GM18907 (cell line): ENCODE measurements at regions not wholly inside any gene's neighbourhood (a gene's known extent, or its start where the extent isn't known, plus 50 kb on each side); places are given as distances from the start of the nearest gene placed in this dataset.

Experiments
- ATAC-seq: cut with Tn5 transposase; IDR thresholded peaks from one replicate; pipeline ENCODE4 v1.9.1; 2021; ENCODE audit warnings: mild to moderate bottlenecking, moderate library complexity; ENCODE audit not compliant: unreplicated experiment

DNA sequence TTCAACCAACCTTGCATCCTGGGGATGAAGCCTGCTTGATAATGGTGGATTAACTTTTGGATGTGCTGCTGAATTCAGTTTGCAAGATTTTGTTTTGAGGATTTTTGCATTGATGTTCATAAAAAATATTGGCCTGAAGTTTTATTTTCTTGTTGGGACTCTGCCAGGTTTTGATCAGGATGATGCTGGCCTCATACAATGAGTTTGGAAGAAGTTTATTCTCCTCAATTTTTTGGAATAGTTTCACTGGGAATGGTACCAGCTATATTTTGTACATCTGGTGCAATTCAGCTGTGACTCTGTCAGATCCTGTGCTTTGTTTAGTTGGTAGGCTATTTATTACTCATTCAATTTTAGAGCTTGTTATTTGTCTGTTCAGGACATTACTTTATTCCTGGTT, 340.3 kb upstream of the TRAM1L1 start:
- ATAC-seq = no peak

DNA sequence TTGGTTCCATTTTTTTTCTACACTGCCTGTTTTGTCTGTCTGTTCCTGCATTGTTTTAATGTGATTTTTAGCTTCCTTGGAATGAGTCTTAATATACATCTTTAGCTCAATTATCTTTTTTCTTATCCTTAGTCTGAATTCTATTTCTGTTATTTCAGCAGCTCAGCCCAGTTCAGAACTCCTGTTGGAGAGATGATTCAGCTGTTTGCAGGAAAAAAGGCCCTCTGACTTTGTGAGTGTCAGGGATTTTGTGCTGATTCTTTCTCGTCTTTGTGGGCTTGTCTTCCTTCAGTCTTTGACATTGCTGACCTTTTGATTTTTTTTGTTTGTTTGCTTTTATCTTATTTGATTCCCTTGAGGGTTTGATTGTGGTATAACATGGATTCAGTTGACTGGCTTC, 343.2 kb upstream of the TRAM1L1 start:
- ATAC-seq = no peak

DNA sequence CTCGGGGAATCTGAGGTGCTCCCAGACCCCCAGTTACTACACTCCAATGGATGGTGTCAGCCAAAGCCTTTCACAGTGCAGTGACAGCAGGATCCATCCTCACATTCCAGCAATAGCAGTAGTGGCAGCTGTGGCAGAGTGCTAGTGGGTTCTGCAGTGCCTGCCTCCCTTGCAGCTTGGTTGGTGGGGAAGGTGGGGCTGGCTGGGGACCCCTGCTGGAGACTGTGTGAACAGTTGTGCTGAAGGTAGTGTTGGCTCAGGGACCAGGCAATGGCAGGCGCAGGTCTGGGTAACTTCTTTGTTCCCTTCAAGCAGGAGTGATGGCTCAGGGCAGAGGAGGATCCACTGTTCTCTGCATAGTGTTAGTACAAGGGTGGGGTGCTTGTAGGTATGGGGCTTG, 343.7 kb upstream of the TRAM1L1 start:
- ATAC-seq = no peak

DNA sequence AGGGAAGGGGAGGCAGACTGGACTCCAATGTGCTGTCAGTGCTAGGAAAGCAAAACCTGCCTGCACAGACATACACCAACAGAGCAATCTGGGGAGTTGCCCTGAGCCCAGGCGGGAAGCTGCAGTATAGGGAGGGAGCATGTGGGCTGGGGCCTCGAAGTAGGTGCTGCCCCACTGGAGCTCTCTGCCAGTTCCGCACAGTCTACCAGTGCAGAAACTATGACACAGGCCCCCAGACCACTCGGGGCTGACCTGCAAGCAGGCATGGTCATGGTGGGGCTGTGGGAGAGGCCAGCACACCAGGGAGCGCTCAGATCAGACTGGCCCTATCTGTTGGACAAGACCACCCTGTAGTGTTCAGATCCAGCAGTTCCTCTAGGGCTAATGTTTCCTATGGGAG, 344.1 kb upstream of the TRAM1L1 start:
- no peak for ATAC-seq

DNA sequence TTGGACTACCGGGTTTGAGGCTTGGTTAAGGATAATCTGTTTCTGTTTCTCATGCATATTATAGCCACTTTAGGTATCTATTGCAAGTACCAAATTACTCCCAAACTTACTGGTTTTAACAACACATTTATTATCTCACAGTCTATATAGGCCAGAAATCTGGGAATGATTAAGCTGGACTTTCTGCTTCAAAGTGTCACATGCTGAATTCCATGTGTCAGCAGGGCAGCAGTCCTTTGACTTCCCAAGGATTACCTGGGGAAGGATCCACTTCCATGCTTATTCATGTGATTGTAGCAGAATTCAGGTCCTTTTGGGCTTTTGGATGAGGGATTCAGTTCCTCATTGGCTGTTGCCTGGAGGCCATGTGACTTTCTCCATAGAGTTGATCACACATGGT, 349.0 kb upstream of the TRAM1L1 start:
- no peak for ATAC-seq

DNA sequence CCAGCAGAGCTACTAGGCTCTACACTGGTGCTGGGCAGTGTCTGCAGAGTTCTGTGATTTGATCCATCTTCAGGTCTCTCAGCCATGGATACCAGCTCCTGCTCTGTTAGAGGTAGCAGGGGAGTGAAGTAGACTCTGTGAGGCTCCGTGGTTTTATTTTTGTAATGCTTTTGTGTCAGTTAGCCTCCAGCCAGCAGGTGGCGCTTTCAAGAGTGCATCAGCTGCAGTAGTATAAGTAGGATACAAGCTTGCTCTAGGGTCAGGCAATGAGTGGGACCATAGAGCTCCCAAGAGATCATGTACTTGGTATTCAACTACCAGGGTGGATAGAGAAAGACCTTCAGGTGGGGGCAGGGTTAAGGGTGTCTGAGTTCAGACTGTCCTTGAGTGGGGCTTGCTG, 362.5 kb upstream of the TRAM1L1 start:
- no peak for ATAC-seq

DNA sequence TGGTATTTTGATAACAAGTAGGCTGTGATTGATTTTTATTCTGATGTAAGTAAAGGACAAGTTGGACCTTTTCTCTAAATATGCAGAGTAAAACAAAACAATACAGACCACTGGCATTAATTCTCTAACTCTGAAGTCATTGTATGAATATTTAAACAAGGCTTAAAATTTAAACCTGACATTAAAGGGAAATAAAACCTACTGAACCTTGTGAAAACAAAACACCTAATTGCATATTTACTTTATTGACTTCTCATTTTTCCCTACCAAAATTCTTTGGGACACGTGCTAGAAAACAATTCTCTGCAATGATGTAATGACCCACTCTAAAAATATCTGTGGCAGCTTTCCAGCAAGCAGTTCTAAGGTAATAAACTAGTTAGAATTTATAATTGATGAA, 369.7 kb upstream of the TRAM1L1 start:
- no peak for ATAC-seq

DNA sequence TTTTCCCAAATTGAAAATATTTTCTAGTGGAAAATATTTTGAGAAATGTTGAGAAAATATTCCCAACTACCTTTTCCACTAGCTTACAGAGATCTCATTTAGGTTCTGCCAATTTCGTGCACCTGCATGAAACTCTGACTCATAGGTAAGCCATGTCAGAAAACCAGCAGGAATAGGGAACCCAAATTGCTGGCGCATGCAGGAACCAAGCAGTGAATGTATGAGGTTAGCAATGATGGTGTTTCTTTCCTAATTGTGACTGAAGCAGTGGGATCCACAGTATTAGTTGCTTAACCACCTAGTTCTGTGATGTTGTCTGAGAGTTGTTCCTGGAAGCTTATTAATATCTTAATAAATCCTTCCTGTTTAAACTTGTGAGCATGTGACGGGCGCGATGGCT, 381.0 kb upstream of the TRAM1L1 start:
- ATAC-seq = no peak

DNA sequence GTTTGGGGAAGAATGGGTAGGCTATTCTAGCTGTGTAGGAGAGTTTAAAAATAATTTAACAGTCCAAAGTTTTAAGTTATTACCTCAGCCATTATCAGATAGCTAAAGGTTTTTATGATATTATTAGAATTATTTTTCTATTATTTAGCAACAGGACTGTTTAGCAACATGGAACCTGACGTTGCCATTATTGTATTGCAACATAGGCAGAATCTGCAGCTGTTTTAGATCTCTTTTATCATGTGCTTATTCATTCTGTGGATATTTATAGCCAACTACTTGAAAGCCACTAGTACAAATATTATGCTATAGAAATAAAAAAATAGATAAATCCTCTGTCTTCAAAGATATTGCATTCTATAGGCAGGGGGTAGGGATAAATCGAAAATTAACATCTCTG, 382.0 kb upstream of the TRAM1L1 start:
- ATAC-seq = no peak

DNA sequence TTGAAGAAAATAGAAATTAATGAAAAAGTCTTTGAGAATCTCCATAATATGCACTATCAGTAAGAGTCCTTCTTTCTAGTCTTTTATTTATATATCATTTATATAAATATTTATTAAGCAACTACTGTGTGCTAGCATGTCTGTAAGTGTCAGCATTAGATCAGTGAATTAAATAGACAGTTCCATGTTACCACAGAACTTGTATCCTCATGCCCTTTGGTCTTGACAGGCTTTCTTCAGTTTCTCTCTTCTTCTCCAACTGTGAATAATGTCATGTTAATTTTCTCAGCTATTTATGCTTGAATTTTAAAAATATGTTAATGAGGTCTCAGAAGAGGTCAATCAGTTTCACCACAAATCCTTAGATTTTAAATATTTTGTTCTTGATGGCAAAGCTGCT, 389.6 kb upstream of the TRAM1L1 start:
- no peak for ATAC-seq

DNA sequence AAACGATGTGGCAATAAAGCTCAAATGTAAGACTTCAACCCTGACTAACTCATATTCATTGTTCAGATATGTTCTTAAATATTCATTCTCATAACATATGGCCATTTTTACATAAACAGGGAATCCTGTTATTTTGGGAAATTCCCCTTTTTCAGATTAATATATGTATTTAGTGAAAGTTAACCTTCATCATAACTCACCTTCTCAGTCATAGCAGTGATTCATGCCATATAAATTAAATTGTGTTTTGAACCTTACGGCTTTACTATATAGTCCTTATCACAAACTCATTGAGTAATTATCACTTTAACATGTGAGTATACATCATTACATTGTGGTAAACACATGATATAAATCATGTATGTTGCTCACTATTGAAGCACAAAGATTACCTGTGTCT, 392.5 kb upstream of the TRAM1L1 start:
- no peak for ATAC-seq

DNA sequence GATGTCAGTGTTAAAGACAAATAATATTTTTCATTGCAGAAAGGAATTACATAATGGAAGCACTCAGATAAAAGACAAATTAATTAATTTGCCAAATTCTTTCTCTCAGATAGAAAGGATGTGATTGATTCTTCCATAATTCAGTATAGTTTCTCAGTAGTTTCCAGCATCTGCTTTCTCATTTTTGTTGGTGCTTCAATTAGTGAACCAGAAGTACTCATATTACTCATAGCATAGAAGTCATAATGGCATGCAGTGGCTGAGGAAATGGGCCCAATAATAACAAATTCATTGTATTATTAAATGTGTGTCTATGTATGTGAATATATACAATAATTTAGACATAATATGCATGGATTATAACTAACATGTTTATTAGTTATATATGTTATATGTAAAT, 393.3 kb upstream of the TRAM1L1 start:
- no peak for ATAC-seq

DNA sequence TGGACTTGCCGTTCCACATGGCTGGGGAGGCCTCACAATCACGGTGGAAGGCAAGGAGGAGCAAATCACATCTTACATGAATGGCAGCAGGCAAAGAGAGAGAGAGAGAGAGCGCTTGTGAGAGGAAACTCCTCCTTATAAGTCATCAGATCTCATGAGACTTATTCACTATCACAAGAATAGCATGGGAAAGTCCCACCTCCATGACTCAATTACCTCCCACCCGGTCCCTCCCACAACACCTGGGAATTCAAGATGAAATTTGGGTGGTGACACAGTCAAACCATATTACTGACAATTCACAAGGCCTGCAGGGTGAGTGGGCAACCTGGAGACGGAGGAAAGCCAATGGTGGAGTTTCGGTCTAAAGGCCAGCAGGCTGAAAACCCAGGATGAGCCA, 394.3 kb upstream of the TRAM1L1 start:
- no peak for ATAC-seq

DNA sequence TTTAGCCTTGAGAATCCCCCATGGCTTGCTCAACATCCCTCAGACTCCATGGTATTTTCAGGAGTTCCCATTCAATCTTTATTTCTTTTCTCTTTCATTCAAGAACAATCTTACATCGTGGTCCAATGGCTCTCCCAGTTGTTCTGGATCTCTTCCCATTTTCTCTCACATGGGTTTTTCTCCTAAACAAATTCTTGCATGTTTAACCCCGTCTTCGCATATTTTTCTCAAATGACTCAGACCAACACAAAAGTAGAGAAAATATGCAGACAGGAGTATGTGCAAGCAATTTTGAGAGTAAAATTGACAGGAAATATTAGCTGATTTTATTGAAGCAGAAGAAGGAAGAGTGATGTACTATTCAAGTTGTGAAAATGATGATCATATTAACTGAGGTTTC, 396.4 kb upstream of the TRAM1L1 start:
- no peak for ATAC-seq

DNA sequence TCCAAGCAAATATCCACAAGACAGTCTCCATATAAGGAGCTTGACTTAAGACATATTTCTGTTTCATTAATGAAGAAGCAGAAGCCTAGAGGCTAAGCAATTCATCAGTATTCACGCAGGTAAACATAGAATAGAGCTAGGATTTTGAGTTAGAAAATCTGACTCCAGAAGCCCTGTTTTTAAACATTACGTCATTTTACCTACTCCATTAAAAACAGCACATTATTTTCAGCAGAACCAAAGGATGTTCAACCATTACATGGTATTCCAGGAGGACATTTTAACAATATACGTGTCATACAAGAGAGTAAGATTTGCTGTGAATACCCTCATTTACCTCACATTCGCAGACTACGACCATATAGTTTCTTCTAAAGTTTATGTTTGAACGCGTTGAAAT, 403.3 kb upstream of the TRAM1L1 start:
- ATAC-seq = no peak

DNA sequence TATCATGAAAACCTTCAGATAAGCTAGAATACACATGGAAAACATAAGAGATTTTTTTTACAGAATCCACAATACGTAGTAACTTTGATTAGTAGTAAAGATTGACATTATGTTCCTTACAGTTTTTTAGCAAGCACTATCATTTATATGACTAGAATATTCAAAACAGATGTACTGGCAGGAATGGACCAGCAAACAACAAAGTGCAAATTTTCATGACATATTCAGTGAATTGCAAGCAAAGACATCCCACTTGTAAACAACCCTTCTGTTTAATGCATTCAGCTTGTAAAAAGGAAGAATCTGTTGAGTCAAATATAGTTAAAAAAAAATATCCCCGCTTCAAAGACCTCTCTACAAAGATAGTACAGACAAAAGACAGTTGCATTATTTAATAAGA, 403.7 kb upstream of the TRAM1L1 start:
- ATAC-seq = no peak

DNA sequence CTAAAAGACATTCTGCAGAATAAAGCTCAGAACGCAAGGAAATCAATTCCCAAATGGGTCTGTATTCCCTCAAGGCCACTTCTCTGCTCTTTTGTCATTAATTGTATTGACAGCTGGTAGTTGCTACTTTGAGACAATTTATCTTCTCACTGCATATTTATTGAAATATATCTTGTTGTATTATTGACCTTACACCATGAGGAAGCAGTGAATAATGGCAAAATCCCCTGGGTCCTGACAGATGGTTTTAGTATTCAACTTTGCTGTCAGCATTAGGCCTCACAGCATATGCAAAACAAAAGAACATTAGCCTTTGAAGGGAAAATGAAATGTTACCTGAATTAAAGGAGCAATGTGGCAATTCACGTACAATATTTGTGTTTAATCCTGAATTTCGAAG, 406.1 kb upstream of the TRAM1L1 start:
- no peak for ATAC-seq

DNA sequence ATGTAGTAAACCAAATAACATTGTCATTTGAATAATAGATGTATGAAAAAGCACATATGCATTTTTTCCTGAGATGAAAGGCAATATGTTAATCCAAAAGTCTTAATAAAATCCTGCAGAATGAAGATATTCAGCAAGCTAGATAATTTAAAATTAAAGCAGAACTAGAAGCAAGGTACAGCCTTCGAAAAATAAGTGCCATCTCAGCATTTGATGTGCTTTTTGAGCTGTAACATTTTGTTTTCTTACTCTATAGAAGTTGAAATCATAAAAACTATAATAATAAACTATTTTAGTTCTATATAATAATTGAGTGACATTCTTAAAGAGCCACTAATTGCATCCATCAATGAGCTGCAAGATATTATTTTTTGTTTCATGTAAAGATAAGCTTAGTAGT, 410.4 kb upstream of the TRAM1L1 start:
- ATAC-seq = no peak

DNA sequence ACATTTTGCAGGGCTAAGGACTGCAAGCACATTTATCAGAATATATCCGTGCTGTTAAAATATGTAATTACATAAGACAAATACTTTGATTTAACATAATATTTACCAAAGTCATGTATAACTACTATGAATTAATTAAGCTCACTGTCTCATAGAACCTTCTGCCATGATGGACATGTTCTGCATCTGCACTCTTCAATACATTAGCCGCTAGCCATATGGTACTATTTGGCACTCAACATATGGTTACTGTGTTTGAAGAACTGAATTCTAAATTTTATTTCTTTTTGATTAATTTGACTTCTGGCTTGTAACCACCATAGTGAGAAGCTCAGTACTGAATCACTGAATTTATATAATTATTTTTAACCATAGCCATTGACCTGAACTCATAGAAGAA, 427.0 kb upstream of the TRAM1L1 start:
- no peak for ATAC-seq

DNA sequence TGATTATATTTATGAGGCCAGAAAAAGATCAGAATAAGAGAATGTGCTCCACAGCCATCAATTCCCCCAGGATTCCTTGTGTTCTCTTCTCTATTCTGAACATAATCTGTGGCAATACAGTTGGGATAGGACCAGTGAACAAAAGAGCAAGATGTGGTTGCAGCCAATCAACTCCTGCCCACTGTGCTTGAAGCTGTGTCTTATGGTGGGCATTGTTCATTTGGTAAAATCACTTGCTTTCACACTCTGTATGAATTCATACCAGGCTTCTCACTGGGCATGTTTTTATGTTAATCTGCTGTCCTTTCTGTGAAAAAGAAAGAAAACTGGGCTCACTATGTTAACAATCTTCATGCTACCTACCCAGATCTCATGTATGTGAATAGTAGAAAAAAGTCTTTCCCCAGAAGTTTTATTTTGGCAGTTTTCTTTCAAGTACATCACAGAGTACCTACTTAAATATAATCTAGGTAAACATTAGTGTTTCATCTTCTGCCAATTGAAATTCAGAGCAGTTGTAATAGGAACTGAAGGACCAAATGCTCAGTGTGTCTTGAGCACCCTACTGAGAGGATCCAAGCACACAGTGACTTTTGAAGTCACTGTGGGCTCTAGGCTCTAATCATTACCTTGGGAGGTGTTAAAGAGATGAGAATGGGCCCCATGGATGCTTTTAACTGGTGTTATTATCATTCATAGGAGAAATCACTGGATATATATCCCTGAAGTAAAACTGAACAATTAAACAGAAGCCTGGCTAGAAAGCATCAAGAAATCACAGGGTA, 429.2 kb upstream of the TRAM1L1 start:
- ATAC-seq = no peak

DNA sequence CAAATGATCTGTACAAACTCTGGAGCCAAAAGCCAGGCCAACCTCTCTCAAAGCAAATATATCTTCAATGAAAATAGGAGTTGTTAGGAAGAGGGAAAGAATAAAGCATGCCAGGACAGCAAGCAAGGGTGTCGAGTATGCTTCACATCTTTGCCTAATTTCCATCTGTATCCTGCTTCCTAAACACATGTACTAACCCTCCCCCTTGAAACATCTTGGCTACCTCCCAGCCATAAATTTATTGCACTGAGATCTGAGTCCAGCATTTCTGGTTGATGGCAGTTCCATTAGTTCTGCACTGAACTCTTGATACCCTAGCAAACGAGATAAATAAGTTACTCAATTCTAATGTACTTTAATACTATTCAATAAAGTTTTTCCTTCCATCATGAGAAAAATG, 430.5 kb upstream of the TRAM1L1 start:
- ATAC-seq = no peak

DNA sequence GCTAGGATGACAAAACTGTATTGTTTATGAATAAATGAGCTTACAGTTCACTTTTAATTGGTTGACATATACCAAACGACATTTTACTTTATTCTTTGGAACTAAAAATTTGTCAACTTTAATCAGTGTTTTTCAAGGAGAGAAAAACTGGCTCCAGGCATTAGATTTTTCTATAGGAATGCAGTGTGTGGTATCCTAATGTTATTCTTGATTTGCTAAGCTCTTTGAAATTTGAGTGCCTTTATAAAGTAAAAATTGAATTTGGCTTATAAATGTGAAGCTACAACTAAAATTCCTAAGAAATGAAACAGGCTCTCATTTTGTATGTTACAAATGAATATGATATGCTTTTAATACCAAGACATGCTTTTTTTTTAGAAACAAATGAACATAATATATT, 442.2 kb upstream of the TRAM1L1 start:
- no peak for ATAC-seq

DNA sequence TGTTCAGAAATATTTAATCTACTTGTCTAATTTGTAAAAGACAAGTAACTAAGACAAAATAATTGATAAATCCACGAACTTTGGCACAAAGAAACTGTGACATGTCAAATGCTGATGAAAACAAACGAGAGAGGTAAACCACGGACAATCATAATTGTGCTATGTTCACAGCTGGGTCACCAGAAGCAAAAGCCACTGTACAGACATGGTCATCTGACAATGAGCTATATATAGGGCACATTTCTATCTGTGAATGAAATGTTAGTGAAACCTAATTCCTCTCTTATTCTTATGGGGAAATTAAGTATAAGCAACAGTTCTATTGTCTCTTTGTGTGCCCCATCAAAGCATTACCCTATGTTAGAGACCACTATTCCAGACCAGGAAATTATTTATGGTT, 444.0 kb upstream of the TRAM1L1 start:
- no peak for ATAC-seq
